ENCODE measurements at regions not wholly inside any gene's neighbourhood (a gene's known extent, or its start where the extent isn't known, plus 50 kb on each side); places are given as distances from the start of the nearest gene placed in this dataset.
"Not testable (repeated sequence)": the region's sequence is repeated elsewhere in the genome, so short reads cannot be mapped to it uniquely, and the experiment has no call there.

DNA sequence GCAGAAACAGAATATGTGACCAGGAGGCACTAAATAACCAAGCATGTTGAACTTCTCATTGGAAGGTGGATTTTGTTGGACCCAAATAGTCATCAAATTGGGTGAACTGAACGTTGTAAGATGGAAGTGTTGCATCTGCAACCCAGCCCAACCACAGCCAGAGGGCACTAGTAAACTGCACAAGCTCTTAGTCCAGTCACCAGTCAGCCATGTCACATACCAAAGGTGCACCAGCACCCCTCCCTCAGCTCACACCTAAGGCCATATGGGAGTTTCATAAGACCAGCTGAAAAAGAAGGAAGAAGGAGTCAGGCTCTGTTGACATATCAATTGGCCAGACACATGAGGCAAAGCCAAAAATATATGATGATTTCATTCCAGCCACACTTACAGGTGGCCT is 481.7 kb upstream of the NR5A2 start:
- no peak for DNase-seq

DNA sequence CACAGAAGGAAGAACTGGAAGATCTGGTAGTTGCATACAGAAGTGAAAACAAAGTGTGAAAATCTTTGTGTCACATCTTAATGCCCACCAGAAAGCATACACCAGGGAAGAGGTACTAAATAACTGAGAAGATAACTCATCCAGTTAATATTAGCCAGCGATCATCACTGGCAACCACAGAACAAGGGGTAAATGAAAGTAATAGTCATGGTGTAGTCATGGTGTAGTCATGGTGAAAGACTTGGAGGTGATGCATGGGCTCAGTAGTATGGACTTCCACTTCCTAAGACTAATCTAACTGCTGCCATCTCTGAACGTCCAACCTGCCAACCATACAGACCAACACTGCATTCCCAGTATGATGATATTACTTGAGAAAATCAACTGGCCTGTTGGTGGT is 481.2 kb upstream of the NR5A2 start:
- no peak for DNase-seq

DNA sequence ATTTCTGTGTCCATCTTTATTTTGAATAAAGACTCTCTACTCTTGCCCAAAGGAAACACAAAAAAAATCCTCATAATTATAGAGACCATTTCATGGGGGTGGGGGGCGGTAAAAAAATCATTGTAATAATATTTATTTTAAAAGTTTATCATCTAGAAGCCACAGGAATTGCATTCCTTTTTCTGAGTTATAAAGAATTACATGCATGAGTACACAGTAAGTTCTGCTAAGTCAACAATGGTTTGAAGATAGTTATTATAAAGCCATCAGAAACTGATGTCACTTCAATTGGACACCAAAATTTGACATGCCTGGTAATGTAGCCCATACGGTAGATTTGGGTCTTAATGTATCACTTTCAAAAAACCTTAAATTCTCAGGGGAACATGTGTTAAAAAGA is 478.1 kb upstream of the NR5A2 start:
- no peak for DNase-seq

GRCh38 chr1:199550199-199551065 is 477.1 kb upstream of the NR5A2 start:
- DNase-seq: peak; percentile 67

- DNase-seq: peak; percentile 88
Measured at GRCh38 chr1:199551967-199552565, 475.4 kb upstream of the NR5A2 start.

GRCh38 chr1:199553104-199553503 is 474.4 kb upstream of the NR5A2 start:
- DNase-seq: peak; percentile 12

GRCh38 chr1:199561334-199561733 is 466.2 kb upstream of the NR5A2 start:
- DNase-seq: no peak

DNA sequence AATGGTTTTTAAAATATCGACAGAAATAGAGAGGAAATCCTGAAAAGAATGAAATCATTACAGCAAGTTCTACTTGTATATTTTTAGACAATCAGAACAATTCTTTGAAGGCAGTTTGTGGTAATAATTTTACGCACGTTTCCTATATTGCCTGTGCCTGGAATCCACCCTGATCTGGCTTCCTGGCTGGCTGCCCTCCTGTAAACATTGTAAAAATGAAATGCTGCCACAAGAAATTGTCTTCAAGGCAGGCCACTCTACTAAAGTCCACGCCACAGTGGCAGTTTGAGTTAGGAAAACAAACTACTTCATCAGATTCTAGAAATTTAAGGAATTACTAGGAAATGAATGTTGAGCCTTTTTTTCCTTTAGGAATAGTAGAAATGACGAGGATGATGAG is 454.5 kb upstream of the NR5A2 start:
- DNase-seq: no peak

DNA sequence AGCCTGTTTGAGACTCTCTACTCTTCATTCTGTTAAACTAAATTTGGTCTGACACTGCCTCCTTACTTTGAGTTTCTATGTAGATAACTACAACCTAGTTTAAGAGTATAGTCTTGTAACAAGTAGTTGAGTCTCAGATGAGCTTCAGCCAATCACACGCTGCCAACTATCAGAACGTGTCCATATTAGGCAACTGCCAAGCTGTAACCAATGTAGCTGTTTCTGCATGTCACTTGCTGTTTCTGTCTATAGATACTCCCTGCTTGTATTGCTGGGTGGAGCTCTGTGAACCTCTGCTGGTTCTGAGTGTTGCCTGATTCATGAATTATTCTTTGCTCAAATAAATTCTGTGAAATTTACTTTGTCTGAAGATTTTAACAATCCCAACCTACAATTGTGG is 452.6 kb upstream of the NR5A2 start:
- no peak for DNase-seq

GRCh38 chr1:199580300-199580699 is 447.2 kb upstream of the NR5A2 start:
- DNase-seq: no peak

- DNase-seq: no peak
Measured at GRCh38 chr1:199585392-199585791, 442.1 kb upstream of the NR5A2 start.

- no peak for DNase-seq
Measured at GRCh38 chr1:199590708-199591107, 436.8 kb upstream of the NR5A2 start.

- no peak for DNase-seq
Measured at GRCh38 chr1:199591468-199591867, 436.0 kb upstream of the NR5A2 start.

DNA sequence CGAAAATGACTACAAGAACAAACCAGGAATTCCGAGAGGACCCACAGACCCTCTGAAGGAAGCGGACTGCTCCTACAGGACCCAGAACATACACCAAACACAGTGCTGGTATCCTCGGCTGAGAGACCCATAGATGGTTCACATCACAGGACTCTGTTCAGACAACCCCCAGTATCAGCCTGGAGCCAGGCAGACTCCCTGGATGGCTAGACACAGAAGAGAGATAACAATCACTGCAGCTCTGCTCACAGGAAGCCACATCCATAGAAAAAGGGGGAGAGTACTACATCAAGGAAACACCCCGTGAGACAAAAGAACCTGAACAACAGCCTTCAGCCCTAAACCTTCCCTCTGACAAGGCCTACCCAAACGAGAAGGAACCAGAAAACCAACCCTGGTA is 434.0 kb upstream of the NR5A2 start:
- DNase-seq: no peak

- not testable (repeated sequence) for DNase-seq
Measured at GRCh38 chr1:199596448-199596847, 431.1 kb upstream of the NR5A2 start.

DNA sequence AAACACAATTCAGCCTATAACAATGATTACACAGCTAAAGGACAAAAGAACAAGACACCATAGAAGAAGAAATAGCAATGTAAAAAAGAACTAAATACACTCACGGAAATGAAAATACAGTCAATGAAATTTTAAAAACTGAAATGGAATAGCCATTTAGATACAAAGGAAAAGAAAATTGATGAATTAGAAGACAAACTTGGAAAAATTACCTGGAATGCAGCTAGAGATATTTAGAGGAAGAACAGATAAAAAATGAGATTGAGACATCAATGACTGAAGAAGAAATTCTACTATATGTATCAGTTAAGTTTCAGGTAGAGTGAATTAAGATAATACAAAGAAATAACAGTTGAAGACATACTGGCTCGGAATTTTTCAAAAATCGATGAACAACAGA is 430.4 kb upstream of the NR5A2 start:
- no peak for DNase-seq

DNA sequence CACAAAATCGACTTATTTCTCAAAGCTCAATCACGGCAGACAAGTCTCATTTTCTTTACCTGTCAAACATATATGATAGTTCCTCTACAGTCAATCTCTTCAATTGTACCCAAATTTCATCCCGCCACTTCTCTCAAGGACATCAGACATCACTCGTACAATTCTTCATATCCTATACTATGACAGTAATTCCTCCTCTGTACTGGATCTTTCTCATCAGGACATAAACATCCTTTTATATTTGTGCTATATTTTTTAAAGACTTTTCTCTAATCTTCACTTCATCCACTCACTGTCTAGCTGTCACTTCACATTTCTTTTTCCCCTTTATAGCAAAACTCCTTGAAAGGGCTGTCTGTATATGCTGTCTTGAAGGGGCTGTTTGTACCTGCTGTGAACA is 419.1 kb upstream of the NR5A2 start:
- no peak for DNase-seq

DNA sequence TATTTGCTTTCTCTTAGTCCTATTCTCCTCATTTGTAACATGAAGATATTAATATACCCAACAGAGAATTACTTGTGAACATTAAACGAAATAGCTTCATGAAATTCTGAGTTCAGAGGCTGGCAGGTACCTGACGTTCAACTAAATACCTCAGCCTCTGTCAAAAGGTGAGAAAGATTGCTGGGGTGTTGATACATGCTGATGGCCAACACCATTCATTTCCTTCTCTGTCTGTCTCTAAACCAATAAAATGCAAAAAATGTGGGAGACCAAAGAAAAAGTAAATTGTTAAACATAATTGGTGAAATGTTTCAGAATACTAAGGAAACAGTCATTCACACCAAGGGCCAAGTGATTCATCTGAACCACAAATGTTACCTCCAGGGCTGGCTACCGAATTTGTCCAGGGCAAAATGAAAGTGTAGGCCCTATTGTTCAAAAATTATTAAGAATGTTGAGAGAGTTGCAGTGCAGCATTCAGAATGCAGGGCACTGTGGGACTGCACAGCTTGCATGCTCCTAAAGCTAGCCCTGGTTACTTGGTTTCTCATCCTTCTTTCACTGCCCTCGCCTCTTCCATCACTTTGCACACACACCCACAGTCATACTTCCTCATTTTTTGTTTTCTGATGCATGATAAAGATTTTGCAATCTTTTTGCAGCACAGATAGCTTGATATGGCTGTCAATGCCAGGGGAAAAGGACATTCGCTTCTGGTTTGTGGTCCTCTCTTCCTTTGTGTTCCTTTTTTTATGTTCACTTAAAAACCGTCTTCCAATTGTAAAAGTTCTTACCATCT is 414.3 kb upstream of the NR5A2 start:
- DNase-seq: no peak

DNA sequence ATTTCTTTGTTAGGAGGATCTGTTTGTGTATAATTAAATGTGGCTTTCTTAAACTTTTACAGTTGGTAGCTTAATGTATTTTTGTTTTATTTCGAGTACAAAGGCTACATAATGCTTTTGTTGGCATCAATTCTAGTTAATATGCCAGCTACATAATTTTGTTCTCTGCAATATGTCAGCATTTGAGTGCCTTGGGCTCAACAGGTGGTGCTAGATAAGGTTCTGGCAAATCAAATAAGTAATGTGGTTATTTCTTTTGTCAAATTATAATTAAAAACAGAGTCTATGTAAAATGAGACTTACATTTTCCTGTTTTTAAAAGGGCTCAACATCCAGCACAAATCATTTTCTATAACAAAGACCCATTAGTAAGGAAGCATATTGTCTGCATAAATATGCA is 410.6 kb upstream of the NR5A2 start:
- DNase-seq: peak; percentile 9

DNA sequence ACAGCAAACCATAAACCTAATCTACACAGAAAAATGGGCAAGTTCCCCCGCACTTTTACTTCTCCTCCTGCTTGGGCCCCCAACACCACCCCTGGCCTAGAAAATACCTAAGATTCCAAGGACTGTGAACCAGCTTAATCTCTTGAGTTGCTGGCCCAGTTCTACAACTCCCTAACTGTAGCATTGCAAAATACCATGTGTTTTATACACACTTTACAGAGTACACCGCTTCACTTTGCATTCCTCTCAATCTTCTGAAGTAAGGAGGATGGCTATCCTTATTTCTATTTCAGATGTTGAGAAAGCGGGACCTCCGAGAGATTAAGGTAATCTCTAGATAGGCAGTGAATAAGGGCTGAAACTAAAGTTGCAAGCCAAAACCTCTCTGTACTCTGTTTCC is 408.3 kb upstream of the NR5A2 start:
- DNase-seq: no peak

GRCh38 chr1:199626228-199626627 is 401.3 kb upstream of the NR5A2 start:
- DNase-seq: not testable (repeated sequence)

GRCh38 chr1:199629624-199630023 is 397.9 kb upstream of the NR5A2 start:
- no peak for DNase-seq

DNA sequence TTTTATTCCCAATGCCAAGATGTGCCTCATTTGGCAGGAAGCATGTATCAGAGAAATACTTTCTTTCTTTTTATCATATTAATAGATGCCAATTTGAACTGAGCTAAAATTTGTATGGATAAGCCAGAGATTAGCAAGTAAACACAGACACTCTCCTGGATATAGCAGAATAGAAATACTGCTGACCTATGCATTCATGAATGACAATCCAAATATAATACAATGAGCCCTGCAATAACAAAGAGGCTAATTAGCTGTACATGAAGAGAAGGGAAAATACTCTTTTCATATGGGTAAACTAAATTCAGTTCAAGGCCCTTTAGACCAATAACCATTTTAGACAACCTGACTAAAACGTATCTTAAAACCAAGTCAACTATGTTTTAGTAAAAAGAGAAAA is 388.1 kb upstream of the NR5A2 start:
- no peak for DNase-seq

Measured in tongue (tissue), 1 donor.